Mononuclear cell (primary cell): ENCODE measurements at regions not wholly inside any gene's neighbourhood (a gene's known extent, or its start where the extent isn't known, plus 50 kb on each side); places are given as distances from the start of the nearest gene placed in this dataset.

Experiments
- H3K27me3 ChIP-seq: 2 replicates; pipeline ENCODE4 v1.6.0; 2011; ENCODE audit warnings: low read length, control low read depth; ENCODE audit not compliant: insufficient read depth
- H3K4me1 ChIP-seq: 2 replicates; pipeline ENCODE4 v1.5.1; 2011; ENCODE audit warnings: mild to moderate bottlenecking, low read length, control low read depth; ENCODE audit not compliant: insufficient read depth
- H3K4me3 ChIP-seq: 2 replicates; pipeline ENCODE4 v1.5.1; 2011; ENCODE audit warnings: mild to moderate bottlenecking, low read length, moderate library complexity
- H3K9me3 ChIP-seq: 2 replicates; pipeline ENCODE4 v1.5.1; 2011; ENCODE audit warnings: low read depth, mild to moderate bottlenecking, control low read depth, low read length

- no peak overlapping the region for H3K4me3 ChIP-seq
- no peaks in the 10 kb centered on the region for H3K9me3 ChIP-seq
- no peaks in the 10 kb centered on the region for H3K27me3 ChIP-seq
- H3K4me1 ChIP-seq: no peaks in the 10 kb centered on the region
These were observed 273.5 kb upstream of the SEMA6D start for GRCh38 chr15:47443839-47444238.

GRCh38 chr15:47445723-47446392, 271.4 kb upstream of the SEMA6D start:
- Histone ChIP-seq H3K9me3 (no peaks in the 10 kb centered on the region), H3K4me1 (no peaks in the 10 kb centered on the region), H3K4me3 (no peak overlapping the region), H3K27me3 (no peaks in the 10 kb centered on the region)

- H3K9me3 ChIP-seq: no peaks in the 10 kb centered on the region
These were observed 256.3 kb upstream of the SEMA6D start for GRCh38 chr15:47460795-47461573.

GRCh38 chr15:47461652-47462141, 255.6 kb upstream of the SEMA6D start:
- Histone ChIP-seq H3K27me3 (no peaks in the 10 kb centered on the region), H3K4me3 (no peak overlapping the region), H3K9me3 (no peaks in the 10 kb centered on the region), H3K4me1 (peaks cover 5% of the 10 kb centered on the region)

More at GRCh38 chr15:47460795-47461573, 256.3 kb upstream of the SEMA6D start:
- H3K4me1 ChIP-seq: peaks cover 5% of the 10 kb centered on the region
- no peak overlapping the region for H3K4me3 ChIP-seq
- no peaks in the 10 kb centered on the region for H3K27me3 ChIP-seq

- Histone ChIP-seq H3K27me3 (no peaks in the 10 kb centered on the region), H3K9me3 (no peaks in the 10 kb centered on the region), H3K4me3 (no peak overlapping the region), H3K4me1 (no peaks in the 10 kb centered on the region)
These were observed 250.9 kb upstream of the SEMA6D start for GRCh38 chr15:47466357-47466756.

GRCh38 chr15:47470983-47471382, 246.3 kb upstream of the SEMA6D start:
- no peaks in the 10 kb centered on the region for H3K4me1 ChIP-seq
- no peaks in the 10 kb centered on the region for H3K9me3 ChIP-seq
- no peak overlapping the region for H3K4me3 ChIP-seq
- no peaks in the 10 kb centered on the region for H3K27me3 ChIP-seq

GRCh38 chr15:47473106-47473725, 244.1 kb upstream of the SEMA6D start:
- Histone ChIP-seq H3K27me3 (no peaks in the 10 kb centered on the region), H3K4me1 (no peaks in the 10 kb centered on the region), H3K9me3 (no peaks in the 10 kb centered on the region), H3K4me3 (no peak overlapping the region)

- Histone ChIP-seq H3K4me1 (no peaks in the 10 kb centered on the region), H3K4me3 (no peak overlapping the region), H3K27me3 (no peaks in the 10 kb centered on the region), H3K9me3 (no peaks in the 10 kb centered on the region)
These were observed 243.5 kb upstream of the SEMA6D start for GRCh38 chr15:47473832-47474231.

GRCh38 chr15:47475336-47475735, 242.0 kb upstream of the SEMA6D start:
- Histone ChIP-seq H3K27me3 (no peaks in the 10 kb centered on the region), H3K4me3 (no peak overlapping the region), H3K9me3 (no peaks in the 10 kb centered on the region), H3K4me1 (no peaks in the 10 kb centered on the region)

- Histone ChIP-seq H3K4me3 (no peak overlapping the region), H3K9me3 (no peaks in the 10 kb centered on the region), H3K27me3 (no peaks in the 10 kb centered on the region), H3K4me1 (no peaks in the 10 kb centered on the region)
These were observed 240.0 kb upstream of the SEMA6D start for GRCh38 chr15:47477341-47477740.

- Histone ChIP-seq H3K9me3 (no peaks in the 10 kb centered on the region), H3K4me3 (no peak overlapping the region), H3K27me3 (no peaks in the 10 kb centered on the region), H3K4me1 (no peaks in the 10 kb centered on the region)
These were observed 233.2 kb upstream of the SEMA6D start for GRCh38 chr15:47484059-47484458.

- H3K4me1 ChIP-seq: no peaks in the 10 kb centered on the region
- no peak overlapping the region for H3K4me3 ChIP-seq
- no peaks in the 10 kb centered on the region for H3K9me3 ChIP-seq
- no peaks in the 10 kb centered on the region for H3K27me3 ChIP-seq
These were observed 232.3 kb upstream of the SEMA6D start for GRCh38 chr15:47484997-47485396.

GRCh38 chr15:47485419-47485818, 231.9 kb upstream of the SEMA6D start:
- H3K4me3 ChIP-seq: no peak overlapping the region
- no peaks in the 10 kb centered on the region for H3K27me3 ChIP-seq

GRCh38 chr15:47486040-47486439, 231.3 kb upstream of the SEMA6D start:
- H3K9me3 ChIP-seq: no peaks in the 10 kb centered on the region
- H3K4me1 ChIP-seq: no peaks in the 10 kb centered on the region
- no peaks in the 10 kb centered on the region for H3K27me3 ChIP-seq
- no peak overlapping the region for H3K4me3 ChIP-seq

More at GRCh38 chr15:47485419-47485818, 231.9 kb upstream of the SEMA6D start:
- H3K9me3 ChIP-seq: no peaks in the 10 kb centered on the region
- H3K4me1 ChIP-seq: no peaks in the 10 kb centered on the region

- Histone ChIP-seq H3K27me3 (no peaks in the 10 kb centered on the region), H3K4me1 (no peaks in the 10 kb centered on the region), H3K9me3 (no peaks in the 10 kb centered on the region), H3K4me3 (no peak overlapping the region)
These were observed 225.1 kb upstream of the SEMA6D start for GRCh38 chr15:47492195-47492594.
